ENCODE measurements at regions not wholly inside any gene's neighbourhood (a gene's known extent, or its start where the extent isn't known, plus 50 kb on each side); places are given as distances from the start of the nearest gene placed in this dataset.

DNA sequence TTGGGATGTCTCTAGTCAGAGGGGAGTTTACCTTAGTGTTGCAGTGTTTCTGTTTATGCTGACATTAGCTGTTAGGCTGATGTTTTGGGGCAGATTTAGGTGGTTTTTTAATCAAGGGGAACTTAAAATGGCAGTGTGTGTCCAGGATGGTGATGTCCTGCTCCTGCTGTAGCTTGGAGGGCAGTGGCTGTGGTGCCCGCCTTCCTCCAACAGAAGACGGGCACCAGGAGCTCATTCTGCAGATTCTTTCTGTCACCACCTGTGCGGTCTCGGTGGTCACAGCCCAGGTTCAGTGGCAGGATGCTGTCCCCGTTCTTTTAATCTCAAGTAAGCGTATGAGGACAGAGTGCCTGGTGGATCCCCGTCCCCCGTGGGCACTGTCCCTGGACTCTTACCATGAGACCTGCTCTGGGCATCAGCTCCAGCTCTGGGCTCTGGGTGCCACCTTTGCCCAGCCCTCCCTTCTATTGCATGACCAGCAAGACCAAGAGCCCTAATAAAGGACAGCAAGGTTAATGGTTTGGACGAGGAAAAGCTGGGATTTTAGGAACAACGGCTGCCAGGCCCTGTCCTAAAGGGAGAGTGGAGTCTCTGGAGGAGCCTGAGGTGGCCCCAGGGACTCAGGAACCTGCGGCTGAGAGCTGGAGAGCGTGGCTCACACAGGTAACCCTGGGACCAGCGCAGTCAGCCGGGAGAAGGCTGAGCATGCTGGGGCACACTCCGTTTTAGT is 217.3 kb downstream of the ERMARD start:
- TF ChIP-seq, protein P1, sequence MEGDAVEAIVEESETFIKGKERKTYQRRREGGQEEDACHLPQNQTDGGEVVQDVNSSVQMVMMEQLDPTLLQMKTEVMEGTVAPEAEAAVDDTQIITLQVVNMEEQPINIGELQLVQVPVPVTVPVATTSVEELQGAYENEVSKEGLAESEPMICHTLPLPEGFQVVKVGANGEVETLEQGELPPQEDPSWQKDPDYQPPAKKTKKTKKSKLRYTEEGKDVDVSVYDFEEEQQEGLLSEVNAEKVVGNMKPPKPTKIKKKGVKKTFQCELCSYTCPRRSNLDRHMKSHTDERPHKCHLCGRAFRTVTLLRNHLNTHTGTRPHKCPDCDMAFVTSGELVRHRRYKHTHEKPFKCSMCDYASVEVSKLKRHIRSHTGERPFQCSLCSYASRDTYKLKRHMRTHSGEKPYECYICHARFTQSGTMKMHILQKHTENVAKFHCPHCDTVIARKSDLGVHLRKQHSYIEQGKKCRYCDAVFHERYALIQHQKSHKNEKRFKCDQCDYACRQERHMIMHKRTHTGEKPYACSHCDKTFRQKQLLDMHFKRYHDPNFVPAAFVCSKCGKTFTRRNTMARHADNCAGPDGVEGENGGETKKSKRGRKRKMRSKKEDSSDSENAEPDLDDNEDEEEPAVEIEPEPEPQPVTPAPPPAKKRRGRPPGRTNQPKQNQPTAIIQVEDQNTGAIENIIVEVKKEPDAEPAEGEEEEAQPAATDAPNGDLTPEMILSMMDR (IDR thresholded peaks at IDR 0.05; ENCODE audit: control extremely low read depth, extremely low read depth) = no peak
- 80 to 82% methylated on average over 15 of the region's 15 CpGs for WGBS, 2 donors
- Histone ChIP-seq H3K4me3 (no peak overlapping the region), H3K27me3 (ENCODE audit: control insufficient read depth in 3 of 3, insufficient read depth in 3 of 3, low read length in 2 of 3) (peaks cover 0 to 16% (median 0%) of the 10 kb centered on the region in 3 donors), H3K27ac (ENCODE audit: low read depth in 1 of 2, low read length in 1 of 2) (no peak overlapping the region), H3K4me1 (ENCODE audit: control insufficient read depth in 5 of 5, insufficient read depth in 5 of 5, low read length in 5 of 5) (no peaks in the 10 kb centered on the region), H3K36me3 (ENCODE audit: control insufficient read depth in 4 of 4, insufficient read depth in 4 of 4, low read length in 4 of 4) (no peaks in the 10 kb centered on the region), H3K9me3 (ENCODE audit: control insufficient read depth in 4 of 4, insufficient read depth in 3 of 4, low read length in 3 of 4) (no peaks in the 10 kb centered on the region), H3K9ac (ENCODE audit: insufficient read depth in 1 of 2, low read length in 2 of 2) (no peak overlapping the region)
- ATAC-seq (ENCODE audit: insufficient read depth, low FRiP score) (no peak), DNase-seq (no peak)

DNA sequence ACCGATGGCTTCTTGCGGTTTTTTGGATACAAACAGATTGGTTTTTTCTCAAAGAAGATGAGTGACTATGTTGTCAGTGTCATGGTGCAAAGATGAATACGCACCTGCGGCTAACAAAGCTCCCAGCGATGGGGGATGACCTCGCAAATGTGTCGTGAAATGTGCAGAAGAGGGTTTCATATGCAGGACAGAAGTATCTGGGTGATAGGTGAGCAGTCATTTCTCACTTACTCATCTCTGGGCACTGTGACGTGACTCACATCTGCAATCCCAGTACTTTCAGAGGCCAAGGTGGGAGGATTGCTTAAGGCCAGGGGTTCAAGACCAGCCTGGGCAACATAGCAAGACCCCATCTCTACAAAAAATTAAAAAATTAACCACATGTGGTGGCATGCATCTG is 216.3 kb downstream of the ERMARD start:
- Histone ChIP-seq H3K9ac (ENCODE audit: insufficient read depth in 1 of 2, low read length in 2 of 2) (no peak overlapping the region), H3K4me1 (ENCODE audit: control insufficient read depth in 5 of 5, insufficient read depth in 5 of 5, low read length in 5 of 5) (no peaks in the 10 kb centered on the region), H3K36me3 (ENCODE audit: control insufficient read depth in 4 of 4, insufficient read depth in 4 of 4, low read length in 4 of 4) (no peaks in the 10 kb centered on the region), H3K9me3 (ENCODE audit: control insufficient read depth in 4 of 4, insufficient read depth in 3 of 4, low read length in 3 of 4) (no peaks in the 10 kb centered on the region), H3K27me3 (ENCODE audit: control insufficient read depth in 3 of 3, insufficient read depth in 3 of 3, low read length in 2 of 3) (peaks cover 0 to 20% (median 0%) of the 10 kb centered on the region in 3 donors), H3K4me3 (no peak overlapping the region), H3K27ac (ENCODE audit: low read depth in 1 of 2, low read length in 1 of 2) (no peak overlapping the region)
- ATAC-seq (ENCODE audit: insufficient read depth, low FRiP score) (no peak), DNase-seq (no peak)
- 70 to 72% methylated on average over 8 of the region's 8 CpGs for WGBS, 2 donors
- TF ChIP-seq, protein P1 (IDR thresholded peaks at IDR 0.05; ENCODE audit: control extremely low read depth, extremely low read depth) = no peak

DNA sequence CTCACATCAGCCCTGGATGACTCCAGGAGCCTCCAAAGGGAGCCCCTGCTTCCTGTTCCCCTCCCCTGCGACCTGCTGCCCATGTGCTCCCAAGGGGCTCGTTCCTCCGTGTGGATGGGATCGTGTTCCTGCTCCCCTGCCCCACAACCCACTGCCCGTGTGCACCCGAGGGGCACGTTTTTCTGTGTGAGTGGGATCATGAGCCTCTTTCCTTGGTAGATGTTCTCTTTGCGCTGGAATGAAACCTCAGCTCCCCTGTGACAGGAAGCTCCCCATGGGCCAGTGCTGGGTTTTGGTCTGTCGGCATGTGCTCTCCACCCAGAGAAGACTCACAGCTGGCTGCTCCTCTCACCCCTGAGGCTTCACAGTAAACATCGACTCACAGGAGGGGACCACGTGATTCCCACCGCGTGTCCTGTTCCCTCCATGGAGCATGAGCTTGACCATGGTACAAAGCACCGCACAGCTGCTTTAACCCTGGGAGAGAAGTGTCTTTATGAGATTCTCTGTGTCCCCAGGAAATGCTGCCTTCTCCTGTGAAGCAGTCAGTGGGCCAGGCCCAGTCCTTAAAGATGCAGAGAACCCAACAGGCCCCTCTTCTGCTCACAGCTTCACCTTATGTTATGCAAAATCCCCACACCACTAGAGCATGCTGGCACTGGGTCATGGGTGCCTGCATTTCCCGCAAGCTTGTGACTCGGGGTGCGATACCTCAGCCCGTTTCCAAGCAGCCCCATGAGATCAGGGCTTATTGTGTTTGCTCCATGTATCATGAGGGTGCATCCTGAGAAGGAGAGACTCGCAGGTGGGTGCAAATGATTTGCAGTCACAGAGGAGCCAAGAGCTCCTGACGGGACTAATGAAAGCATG is 215.1 kb downstream of the ERMARD start:
- ATAC-seq (ENCODE audit: insufficient read depth, low FRiP score) (no peak), DNase-seq (no peak)
- H3K4me3 ChIP-seq = no peak overlapping the region
- no peaks in the 10 kb centered on the region for H3K9me3 ChIP-seq (ENCODE audit: control insufficient read depth in 4 of 4, insufficient read depth in 3 of 4, low read length in 3 of 4)
- H3K9ac ChIP-seq (ENCODE audit: insufficient read depth in 1 of 2, low read length in 2 of 2) = no peak overlapping the region
- peaks cover 0 to 6% (median 0%) of the 10 kb centered on the region in 5 donors for H3K4me1 ChIP-seq (ENCODE audit: control insufficient read depth in 5 of 5, insufficient read depth in 5 of 5, low read length in 5 of 5)
- peaks cover 0 to 22% (median under 1%) of the 10 kb centered on the region in 3 donors for H3K27me3 ChIP-seq (ENCODE audit: control insufficient read depth in 3 of 3, insufficient read depth in 3 of 3, low read length in 2 of 3)
- no peaks in the 10 kb centered on the region for H3K36me3 ChIP-seq (ENCODE audit: control insufficient read depth in 4 of 4, insufficient read depth in 4 of 4, low read length in 4 of 4)
- WGBS, 2 donors = 85 to 86% methylated on average over 20 of the region's 20 CpGs
- TF ChIP-seq, protein P1 (IDR thresholded peaks at IDR 0.05; ENCODE audit: control extremely low read depth, extremely low read depth) = no peak
- H3K27ac ChIP-seq (ENCODE audit: low read depth in 1 of 2, low read length in 1 of 2) = no peak overlapping the region

Data from lung (tissue), 11 donors.